SK-N-SH (cell line): ENCODE measurements at regions not wholly inside any gene's neighbourhood (a gene's known extent, or its start where the extent isn't known, plus 50 kb on each side); places are given as distances from the start of the nearest gene placed in this dataset.

Experiments used
- CTCF ChIA-PET: fragments of 300-600, 350-600 bp; formaldehyde crosslinking; extraction: SDS; loops from one replicate; lab custom pipeline; 2021; lab: Yijun Ruan, JAX
- POLR2A ChIA-PET: fragments of 350-600 bp; sonication (Branson Sonifier 250); formaldehyde crosslinking; extraction: SDS; loops from one replicate; lab custom pipeline; 2020; ENCODE audit warnings: antibody characterized with exemption, inconsistent platforms; lab: Yijun Ruan, JAX
- DNase-seq: peaks from one replicate; pipeline ENCODE4 v3.0.0; 2012
- H2AFZ ChIP-seq: fragments of 200-600 bp; sonication (generic); 2 replicates; pipeline ENCODE4 v1.8.1; 2016; ENCODE audit warnings: antibody characterized with exemption, mild to moderate bottlenecking, low read depth
- H3F3A ChIP-seq: fragments of 200-600 bp; sonication (generic); replicated peaks from 2 replicates; pipeline ENCODE3; 2016; ENCODE audit warnings: antibody characterized with exemption, mild to moderate bottlenecking; ENCODE audit not compliant: insufficient read depth
- H3K27ac ChIP-seq, 2 experiments: fragments of 200-500 bp in 1 of 2; fragments of 200-600 bp in 1 of 2; sonication (Bioruptor generic) in 1 of 2; sonication (generic), shearing (Covaris generic) in 1 of 2; 2 replicates each; pipeline versions ENCODE4 v1.5.1 to v1.6.1; 2014 to 2016; ENCODE audit warnings: low read depth in 2 of 2, inconsistent platforms in 1 of 2, low read length in 1 of 2, mild to moderate bottlenecking in 1 of 2, mixed read lengths in 1 of 2
- H3K27me3 ChIP-seq: fragments of 200-600 bp; sonication (generic), shearing (Covaris generic); 2 replicates; pipeline ENCODE4 v1.6.1; 2016; ENCODE audit warnings: mixed run types; ENCODE audit not compliant: insufficient read depth
- H3K36me3 ChIP-seq, 2 experiments: fragments of 200-500 bp in 1 of 2; fragments of 200-600 bp in 1 of 2; sonication (Bioruptor generic) in 1 of 2; sonication (generic) in 1 of 2; replicated peaks in 1 of 2; 2 replicates each; pipeline versions ENCODE3 to v1.5.1; 2014 to 2016; ENCODE audit warnings: low read length in 1 of 2, mild to moderate bottlenecking in 1 of 2; ENCODE audit not compliant: insufficient read depth in 2 of 2, control insufficient read depth in 1 of 2
- H3K4me1 ChIP-seq, 2 experiments: fragments of 200-500 bp in 1 of 2; fragments of 200-600 bp in 1 of 2; sonication (Bioruptor generic) in 1 of 2; sonication (generic), shearing (Covaris generic) in 1 of 2; 2 replicates each; pipeline versions ENCODE4 v1.5.1 to v1.6.1; 2014 to 2016; ENCODE audit warnings: low read depth in 1 of 2, low read length in 1 of 2, mixed run types in 1 of 2; ENCODE audit not compliant: insufficient read depth in 2 of 2, control insufficient read depth in 1 of 2
- H3K4me2 ChIP-seq: fragments of 200-600 bp; sonication (generic), shearing (Covaris generic); 2 replicates; pipeline ENCODE4 v1.6.1; 2017; ENCODE audit warnings: mixed run types
- H3K4me3 ChIP-seq, 2 experiments: fragments of 200-500 bp in 1 of 2; fragments of 200-600 bp in 1 of 2; sonication (Bioruptor generic) in 1 of 2; sonication (generic), shearing (Covaris generic) in 1 of 2; 2 replicates each; pipeline versions ENCODE4 v1.5.1 to v1.8.1; 2014 to 2016; ENCODE audit warnings: low read depth in 2 of 2, inconsistent platforms in 1 of 2, low read length in 1 of 2, mild to moderate bottlenecking in 1 of 2, mixed read lengths in 1 of 2, moderate library complexity in 1 of 2
- H3K79me2 ChIP-seq: fragments of 200-600 bp; sonication (generic); 2 replicates; pipeline ENCODE4 v1.8.1; 2017; ENCODE audit warnings: mild to moderate bottlenecking; ENCODE audit not compliant: insufficient read depth
- H3K9ac ChIP-seq: fragments of 200-600 bp; sonication (generic); 2 replicates; pipeline ENCODE4 v1.6.1; 2017; ENCODE audit warnings: mixed run types
- H3K9me2 ChIP-seq: fragments of 200-600 bp; sonication (generic); 2 replicates; pipeline ENCODE4 v1.6.1; 2017; ENCODE audit warnings: mixed run types
- H3K9me3 ChIP-seq: fragments of 200-600 bp; sonication (generic); 2 replicates; pipeline ENCODE4 v1.6.1; 2017; ENCODE audit warnings: mixed run types, mild to moderate bottlenecking, moderate library complexity
- H4K20me1 ChIP-seq: fragments of 200-600 bp; sonication (generic); 2 replicates; pipeline ENCODE4 v1.6.1; 2017; ENCODE audit warnings: mild to moderate bottlenecking, mixed run types; ENCODE audit not compliant: insufficient read depth
- EP300 ChIP-seq, 2 experiments: IDR thresholded peaks; 2 replicates each; pipeline versions ENCODE4 v1.4.0 to v1.6.1; 2012; ENCODE audit warnings: borderline replicate concordance in 1 of 2, low read depth in 1 of 2, low read length in 1 of 2
- EZH2phosphoT487 ChIP-seq: fragments of 200-600 bp; sonication (generic); IDR thresholded peaks from 2 replicates; pipeline ENCODE4 v1.6.1; 2017; ENCODE audit warnings: low read depth, mixed run types, mild to moderate bottlenecking, antibody characterized with exemption, moderate library complexity, borderline replicate concordance
- GABPA ChIP-seq: IDR thresholded peaks from 2 replicates; pipeline ENCODE4 v1.4.0; 2012; ENCODE audit warnings: low read depth, mild to moderate bottlenecking
- IRF3 ChIP-seq: fragments of 150-350 bp; IDR thresholded peaks from 2 replicates; pipeline ENCODE4 v1.6.1; 2016; ENCODE audit warnings: mild to moderate bottlenecking, low read depth, low read length
- JUND ChIP-seq: IDR thresholded peaks from 2 replicates; pipeline ENCODE4 v1.4.0; 2012
- MEF2A ChIP-seq: IDR thresholded peaks from 2 replicates; pipeline ENCODE4 v1.4.0; 2012; ENCODE audit warnings: low read depth, borderline replicate concordance
- SMC3 ChIP-seq: IDR thresholded peaks from 2 replicates; pipeline ENCODE4 v1.6.1; 2012; ENCODE audit warnings: low read depth, low read length, improper control_type of control experiment
- TEAD4 ChIP-seq: IDR thresholded peaks from 2 replicates; pipeline ENCODE4 v1.4.0; 2012; ENCODE audit warnings: mild to moderate bottlenecking, borderline replicate concordance; ENCODE audit not compliant: insufficient read depth
- TF ChIP-seq, protein P1 (sequence below): IDR thresholded peaks from 2 replicates; pipeline ENCODE4 v1.4.0; 2012; ENCODE audit warnings: low read depth, borderline replicate concordance
- TF ChIP-seq, protein P2 (sequence below): IDR thresholded peaks from 2 replicates; pipeline ENCODE4 v1.6.1; 2012; ENCODE audit warnings: mild to moderate bottlenecking, low read depth, low read length, moderate library complexity
- TF ChIP-seq, protein P3 (sequence below): fragments of 150-350 bp; IDR thresholded peaks from 2 replicates; pipeline ENCODE4 v1.6.1; 2017; ENCODE audit warnings: antibody characterized with exemption, low read length, low read depth, borderline replicate concordance
- TF ChIP-seq, protein P4 (sequence below): fragments of 200-600 bp; sonication (generic); IDR thresholded peaks from 2 replicates; pipeline ENCODE4 v1.6.1; 2017; ENCODE audit warnings: antibody characterized with exemption, mild to moderate bottlenecking, moderate library complexity
- TF ChIP-seq, protein P5 (sequence below): IDR thresholded peaks from 2 replicates; pipeline ENCODE4 v1.4.0; 2012; ENCODE audit warnings: low read depth

- TF ChIP-seq, protein P1, sequence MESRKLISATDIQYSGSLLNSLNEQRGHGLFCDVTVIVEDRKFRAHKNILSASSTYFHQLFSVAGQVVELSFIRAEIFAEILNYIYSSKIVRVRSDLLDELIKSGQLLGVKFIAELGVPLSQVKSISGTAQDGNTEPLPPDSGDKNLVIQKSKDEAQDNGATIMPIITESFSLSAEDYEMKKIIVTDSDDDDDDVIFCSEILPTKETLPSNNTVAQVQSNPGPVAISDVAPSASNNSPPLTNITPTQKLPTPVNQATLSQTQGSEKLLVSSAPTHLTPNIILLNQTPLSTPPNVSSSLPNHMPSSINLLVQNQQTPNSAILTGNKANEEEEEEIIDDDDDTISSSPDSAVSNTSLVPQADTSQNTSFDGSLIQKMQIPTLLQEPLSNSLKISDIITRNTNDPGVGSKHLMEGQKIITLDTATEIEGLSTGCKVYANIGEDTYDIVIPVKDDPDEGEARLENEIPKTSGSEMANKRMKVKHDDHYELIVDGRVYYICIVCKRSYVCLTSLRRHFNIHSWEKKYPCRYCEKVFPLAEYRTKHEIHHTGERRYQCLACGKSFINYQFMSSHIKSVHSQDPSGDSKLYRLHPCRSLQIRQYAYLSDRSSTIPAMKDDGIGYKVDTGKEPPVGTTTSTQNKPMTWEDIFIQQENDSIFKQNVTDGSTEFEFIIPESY, result no peak
- TF ChIP-seq JUND (no peak), IRF3 (no peak), EZH2phosphoT487 (no peak), EP300 (IDR thresholded peaks at IDR 0.05; ENCODE audit: borderline replicate concordance in 1 of 2, low read depth in 1 of 2, low read length in 1 of 2) (no peak), MEF2A (no peak), GABPA (no peak), TEAD4 (no peak), SMC3 (no peak)
- TF ChIP-seq, protein P2, sequence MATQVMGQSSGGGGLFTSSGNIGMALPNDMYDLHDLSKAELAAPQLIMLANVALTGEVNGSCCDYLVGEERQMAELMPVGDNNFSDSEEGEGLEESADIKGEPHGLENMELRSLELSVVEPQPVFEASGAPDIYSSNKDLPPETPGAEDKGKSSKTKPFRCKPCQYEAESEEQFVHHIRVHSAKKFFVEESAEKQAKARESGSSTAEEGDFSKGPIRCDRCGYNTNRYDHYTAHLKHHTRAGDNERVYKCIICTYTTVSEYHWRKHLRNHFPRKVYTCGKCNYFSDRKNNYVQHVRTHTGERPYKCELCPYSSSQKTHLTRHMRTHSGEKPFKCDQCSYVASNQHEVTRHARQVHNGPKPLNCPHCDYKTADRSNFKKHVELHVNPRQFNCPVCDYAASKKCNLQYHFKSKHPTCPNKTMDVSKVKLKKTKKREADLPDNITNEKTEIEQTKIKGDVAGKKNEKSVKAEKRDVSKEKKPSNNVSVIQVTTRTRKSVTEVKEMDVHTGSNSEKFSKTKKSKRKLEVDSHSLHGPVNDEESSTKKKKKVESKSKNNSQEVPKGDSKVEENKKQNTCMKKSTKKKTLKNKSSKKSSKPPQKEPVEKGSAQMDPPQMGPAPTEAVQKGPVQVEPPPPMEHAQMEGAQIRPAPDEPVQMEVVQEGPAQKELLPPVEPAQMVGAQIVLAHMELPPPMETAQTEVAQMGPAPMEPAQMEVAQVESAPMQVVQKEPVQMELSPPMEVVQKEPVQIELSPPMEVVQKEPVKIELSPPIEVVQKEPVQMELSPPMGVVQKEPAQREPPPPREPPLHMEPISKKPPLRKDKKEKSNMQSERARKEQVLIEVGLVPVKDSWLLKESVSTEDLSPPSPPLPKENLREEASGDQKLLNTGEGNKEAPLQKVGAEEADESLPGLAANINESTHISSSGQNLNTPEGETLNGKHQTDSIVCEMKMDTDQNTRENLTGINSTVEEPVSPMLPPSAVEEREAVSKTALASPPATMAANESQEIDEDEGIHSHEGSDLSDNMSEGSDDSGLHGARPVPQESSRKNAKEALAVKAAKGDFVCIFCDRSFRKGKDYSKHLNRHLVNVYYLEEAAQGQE, result no peak
- TF ChIP-seq, protein P3, sequence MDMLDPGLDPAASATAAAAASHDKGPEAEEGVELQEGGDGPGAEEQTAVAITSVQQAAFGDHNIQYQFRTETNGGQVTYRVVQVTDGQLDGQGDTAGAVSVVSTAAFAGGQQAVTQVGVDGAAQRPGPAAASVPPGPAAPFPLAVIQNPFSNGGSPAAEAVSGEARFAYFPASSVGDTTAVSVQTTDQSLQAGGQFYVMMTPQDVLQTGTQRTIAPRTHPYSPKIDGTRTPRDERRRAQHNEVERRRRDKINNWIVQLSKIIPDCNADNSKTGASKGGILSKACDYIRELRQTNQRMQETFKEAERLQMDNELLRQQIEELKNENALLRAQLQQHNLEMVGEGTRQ, result no peak
- TF ChIP-seq, protein P4, sequence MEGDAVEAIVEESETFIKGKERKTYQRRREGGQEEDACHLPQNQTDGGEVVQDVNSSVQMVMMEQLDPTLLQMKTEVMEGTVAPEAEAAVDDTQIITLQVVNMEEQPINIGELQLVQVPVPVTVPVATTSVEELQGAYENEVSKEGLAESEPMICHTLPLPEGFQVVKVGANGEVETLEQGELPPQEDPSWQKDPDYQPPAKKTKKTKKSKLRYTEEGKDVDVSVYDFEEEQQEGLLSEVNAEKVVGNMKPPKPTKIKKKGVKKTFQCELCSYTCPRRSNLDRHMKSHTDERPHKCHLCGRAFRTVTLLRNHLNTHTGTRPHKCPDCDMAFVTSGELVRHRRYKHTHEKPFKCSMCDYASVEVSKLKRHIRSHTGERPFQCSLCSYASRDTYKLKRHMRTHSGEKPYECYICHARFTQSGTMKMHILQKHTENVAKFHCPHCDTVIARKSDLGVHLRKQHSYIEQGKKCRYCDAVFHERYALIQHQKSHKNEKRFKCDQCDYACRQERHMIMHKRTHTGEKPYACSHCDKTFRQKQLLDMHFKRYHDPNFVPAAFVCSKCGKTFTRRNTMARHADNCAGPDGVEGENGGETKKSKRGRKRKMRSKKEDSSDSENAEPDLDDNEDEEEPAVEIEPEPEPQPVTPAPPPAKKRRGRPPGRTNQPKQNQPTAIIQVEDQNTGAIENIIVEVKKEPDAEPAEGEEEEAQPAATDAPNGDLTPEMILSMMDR, result no peak
- TF ChIP-seq, protein P5, sequence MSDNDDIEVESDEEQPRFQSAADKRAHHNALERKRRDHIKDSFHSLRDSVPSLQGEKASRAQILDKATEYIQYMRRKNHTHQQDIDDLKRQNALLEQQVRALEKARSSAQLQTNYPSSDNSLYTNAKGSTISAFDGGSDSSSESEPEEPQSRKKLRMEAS, result no peak
- TF ChIP-seq, all 33 proteins: peak for 0
- Histone ChIP-seq H3F3A (peaks cover 5% of the 10 kb centered on the region), H3K79me2 (no peaks in the 10 kb centered on the region), H3K9ac (no peak overlapping the region), H3K4me3 (no peak overlapping the region), H3K4me2 (no peak overlapping the region), H3K27ac (no peak overlapping the region), H3K9me3 (no peaks in the 10 kb centered on the region), H3K36me3 (no peaks in the 10 kb centered on the region), H3K27me3 (no peaks in the 10 kb centered on the region), H4K20me1 (no peaks in the 10 kb centered on the region), H3K9me2 (no peaks in the 10 kb centered on the region), H3K4me1 (no peaks in the 10 kb centered on the region), H2AFZ (no peak overlapping the region)
- DNase-seq, result no peak
- CTCF ChIA-PET, result no interaction called here
- POLR2A ChIA-PET, result no interaction called here
These were observed 126.7 kb upstream of the TMEM196 start for GRCh38 chr7:19900118-19900517.
